SK-N-SH (cell line): ENCODE measurements at regions not wholly inside any gene's neighbourhood (a gene's known extent, or its start where the extent isn't known, plus 50 kb on each side); places are given as distances from the start of the nearest gene placed in this dataset.

Experiments
- CTCF ChIA-PET: fragments of 300-600, 350-600 bp; formaldehyde crosslinking; extraction: SDS; loops from one replicate; lab custom pipeline; 2021; lab: Yijun Ruan, JAX
- POLR2A ChIA-PET: fragments of 350-600 bp; sonication (Branson Sonifier 250); formaldehyde crosslinking; extraction: SDS; loops from one replicate; lab custom pipeline; 2020; ENCODE audit warnings: antibody characterized with exemption, inconsistent platforms; lab: Yijun Ruan, JAX
- DNase-seq: peaks from one replicate; pipeline ENCODE4 v3.0.0; 2012
- H2AFZ ChIP-seq: fragments of 200-600 bp; sonication (generic); 2 replicates; pipeline ENCODE4 v1.8.1; 2016; ENCODE audit warnings: antibody characterized with exemption, mild to moderate bottlenecking, low read depth
- H3F3A ChIP-seq: fragments of 200-600 bp; sonication (generic); replicated peaks from 2 replicates; pipeline ENCODE3; 2016; ENCODE audit warnings: antibody characterized with exemption, mild to moderate bottlenecking; ENCODE audit not compliant: insufficient read depth
- H3K27ac ChIP-seq, 2 experiments: fragments of 200-500 bp in 1 of 2; fragments of 200-600 bp in 1 of 2; sonication (Bioruptor generic) in 1 of 2; sonication (generic), shearing (Covaris generic) in 1 of 2; 2 replicates each; pipeline versions ENCODE4 v1.5.1 to v1.6.1; 2014 to 2016; ENCODE audit warnings: low read depth in 2 of 2, inconsistent platforms in 1 of 2, low read length in 1 of 2, mild to moderate bottlenecking in 1 of 2, mixed read lengths in 1 of 2
- H3K27me3 ChIP-seq: fragments of 200-600 bp; sonication (generic), shearing (Covaris generic); 2 replicates; pipeline ENCODE4 v1.6.1; 2016; ENCODE audit warnings: mixed run types; ENCODE audit not compliant: insufficient read depth
- H3K36me3 ChIP-seq, 2 experiments: fragments of 200-500 bp in 1 of 2; fragments of 200-600 bp in 1 of 2; sonication (Bioruptor generic) in 1 of 2; sonication (generic) in 1 of 2; replicated peaks in 1 of 2; 2 replicates each; pipeline versions ENCODE3 to v1.5.1; 2014 to 2016; ENCODE audit warnings: low read length in 1 of 2, mild to moderate bottlenecking in 1 of 2; ENCODE audit not compliant: insufficient read depth in 2 of 2, control insufficient read depth in 1 of 2
- H3K4me1 ChIP-seq, 2 experiments: fragments of 200-500 bp in 1 of 2; fragments of 200-600 bp in 1 of 2; sonication (Bioruptor generic) in 1 of 2; sonication (generic), shearing (Covaris generic) in 1 of 2; 2 replicates each; pipeline versions ENCODE4 v1.5.1 to v1.6.1; 2014 to 2016; ENCODE audit warnings: low read depth in 1 of 2, low read length in 1 of 2, mixed run types in 1 of 2; ENCODE audit not compliant: insufficient read depth in 2 of 2, control insufficient read depth in 1 of 2
- H3K4me2 ChIP-seq: fragments of 200-600 bp; sonication (generic), shearing (Covaris generic); 2 replicates; pipeline ENCODE4 v1.6.1; 2017; ENCODE audit warnings: mixed run types
- H3K4me3 ChIP-seq, 2 experiments: fragments of 200-500 bp in 1 of 2; fragments of 200-600 bp in 1 of 2; sonication (Bioruptor generic) in 1 of 2; sonication (generic), shearing (Covaris generic) in 1 of 2; 2 replicates each; pipeline versions ENCODE4 v1.5.1 to v1.8.1; 2014 to 2016; ENCODE audit warnings: low read depth in 2 of 2, inconsistent platforms in 1 of 2, low read length in 1 of 2, mild to moderate bottlenecking in 1 of 2, mixed read lengths in 1 of 2, moderate library complexity in 1 of 2
- H3K79me2 ChIP-seq: fragments of 200-600 bp; sonication (generic); 2 replicates; pipeline ENCODE4 v1.8.1; 2017; ENCODE audit warnings: mild to moderate bottlenecking; ENCODE audit not compliant: insufficient read depth
- H3K9ac ChIP-seq: fragments of 200-600 bp; sonication (generic); 2 replicates; pipeline ENCODE4 v1.6.1; 2017; ENCODE audit warnings: mixed run types
- H3K9me2 ChIP-seq: fragments of 200-600 bp; sonication (generic); 2 replicates; pipeline ENCODE4 v1.6.1; 2017; ENCODE audit warnings: mixed run types
- H3K9me3 ChIP-seq: fragments of 200-600 bp; sonication (generic); 2 replicates; pipeline ENCODE4 v1.6.1; 2017; ENCODE audit warnings: mixed run types, mild to moderate bottlenecking, moderate library complexity
- H4K20me1 ChIP-seq: fragments of 200-600 bp; sonication (generic); 2 replicates; pipeline ENCODE4 v1.6.1; 2017; ENCODE audit warnings: mild to moderate bottlenecking, mixed run types; ENCODE audit not compliant: insufficient read depth
- EZH2phosphoT487 ChIP-seq: fragments of 200-600 bp; sonication (generic); IDR thresholded peaks from 2 replicates; pipeline ENCODE4 v1.6.1; 2017; ENCODE audit warnings: low read depth, mixed run types, mild to moderate bottlenecking, antibody characterized with exemption, moderate library complexity, borderline replicate concordance
- FOSL2 ChIP-seq: IDR thresholded peaks from 2 replicates; pipeline ENCODE4 v1.4.0; 2012; ENCODE audit warnings: low read depth, mild to moderate bottlenecking, moderate library complexity, borderline replicate concordance
- FOXJ3 ChIP-seq: sonication (generic); formaldehyde crosslinking; IDR thresholded peaks from 2 replicates; pipeline ENCODE4 v1.5.1; 2020; ENCODE audit warnings: mild to moderate bottlenecking, missing genetic modification reagents
- FOXM1 ChIP-seq: IDR thresholded peaks from 2 replicates; pipeline ENCODE4 v1.4.0; 2012; ENCODE audit warnings: low read depth, mild to moderate bottlenecking
- GATA2 ChIP-seq: sonication (generic); formaldehyde crosslinking; IDR thresholded peaks from 2 replicates; pipeline ENCODE4 v1.5.0; 2020; ENCODE audit warnings: mild to moderate bottlenecking, missing genetic modification reagents
- JUND ChIP-seq: IDR thresholded peaks from 2 replicates; pipeline ENCODE4 v1.4.0; 2012
- MXI1 ChIP-seq: IDR thresholded peaks from 2 replicates; pipeline ENCODE4 v1.6.1; 2012; ENCODE audit warnings: mild to moderate bottlenecking, low read depth, low read length, improper control_type of control experiment
- NFIC ChIP-seq: IDR thresholded peaks from 2 replicates; pipeline ENCODE4 v1.4.0; 2012; ENCODE audit warnings: borderline replicate concordance
- NRF1 ChIP-seq: IDR thresholded peaks from 2 replicates; pipeline ENCODE4 v1.6.1; 2012; ENCODE audit warnings: low read depth, mild to moderate bottlenecking, low read length
- POLR2AphosphoS5 ChIP-seq: IDR thresholded peaks from 2 replicates; pipeline ENCODE4 v1.6.1; 2012; ENCODE audit warnings: low read depth, low read length
- RAD21 ChIP-seq: IDR thresholded peaks from 2 replicates; pipeline ENCODE4 v1.6.1; 2012; ENCODE audit warnings: mild to moderate bottlenecking, low read length
- RCOR1 ChIP-seq: fragments of 150-350 bp; IDR thresholded peaks from 2 replicates; pipeline ENCODE4 v1.6.1; 2017; ENCODE audit warnings: antibody characterized with exemption, low read length
- RFX5 ChIP-seq: IDR thresholded peaks from 2 replicates; pipeline ENCODE4 v1.6.1; 2012; ENCODE audit warnings: mild to moderate bottlenecking, improper control_type of control experiment, low read length
- SIN3A ChIP-seq: IDR thresholded peaks from 2 replicates; pipeline ENCODE4 v1.6.1; 2012; ENCODE audit warnings: low read depth, mild to moderate bottlenecking, low read length, moderate library complexity, borderline replicate concordance
- SMC3 ChIP-seq: IDR thresholded peaks from 2 replicates; pipeline ENCODE4 v1.6.1; 2012; ENCODE audit warnings: low read depth, low read length, improper control_type of control experiment
- TCF12 ChIP-seq: IDR thresholded peaks from 2 replicates; pipeline ENCODE4 v1.4.0; 2012
- USF2 ChIP-seq: fragments of 150-350 bp; IDR thresholded peaks from 2 replicates; pipeline ENCODE4 v1.6.1; 2017; ENCODE audit warnings: antibody characterized with exemption, low read length, low read depth, borderline replicate concordance
- YY1 ChIP-seq: IDR thresholded peaks from 2 replicates; pipeline ENCODE4 v1.4.0; 2012; ENCODE audit warnings: low read depth, mild to moderate bottlenecking
- ZBTB33 ChIP-seq: IDR thresholded peaks from 2 replicates; pipeline ENCODE4 v1.4.0; 2012; ENCODE audit warnings: low read depth, borderline replicate concordance
- WGBS: methylation state at CpG from one replicate; pipeline ENCODE4 v1.1.6; 2017; ENCODE audit warnings: low lambda C conversion rate; 5-methylcytosine and 5-hydroxymethylcytosine counted together
- TF ChIP-seq, protein P1 (sequence below): IDR thresholded peaks from 2 replicates; pipeline ENCODE4 v1.4.0; 2012; ENCODE audit warnings: low read depth, borderline replicate concordance

DNA sequence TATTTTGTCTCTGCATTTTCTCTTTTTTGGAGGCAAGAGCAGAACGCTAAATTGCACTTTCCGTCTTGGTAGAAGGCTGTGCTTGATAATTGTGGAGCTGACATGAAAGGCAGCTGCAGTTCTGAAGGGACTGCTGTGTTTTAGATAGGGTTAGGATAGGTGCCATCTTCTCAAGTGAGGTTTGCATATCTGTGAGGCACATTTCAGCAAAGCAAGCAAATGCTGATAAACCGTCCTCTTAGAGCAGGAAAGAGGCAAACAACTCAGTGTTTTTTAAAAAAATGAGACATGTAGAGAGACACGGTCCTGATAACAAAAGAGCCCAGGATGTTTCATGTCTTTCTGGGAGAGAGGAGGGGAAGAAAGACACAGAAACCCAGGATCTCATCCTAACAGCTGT, 217.7 kb downstream of the SOCS6 start (continued):
- no peak for TF ChIP-seq MXI1

- ChIA-PET POLR2A (no interaction called here), CTCF (no interaction called here)
- Histone ChIP-seq H3K4me3 (no peak overlapping the region), H3F3A (no peaks in the 10 kb centered on the region), H3K9me3 (no peaks in the 10 kb centered on the region), H4K20me1 (no peaks in the 10 kb centered on the region), H3K9ac (no peak overlapping the region), H3K79me2 (no peaks in the 10 kb centered on the region), H3K4me2 (no peak overlapping the region), H3K36me3 (no peaks in the 10 kb centered on the region), H3K9me2 (no peaks in the 10 kb centered on the region), H3K27ac (no peak overlapping the region), H2AFZ (no peak overlapping the region), H3K27me3 (no peaks in the 10 kb centered on the region), H3K4me1 (peaks cover 0 to 5% of the 10 kb centered on the region in 2 experiments; a peak in 2 of 4 replicates)
- 73% methylated on average over 1 of the region's 1 CpG for WGBS
- no peak for DNase-seq
- TF ChIP-seq SMC3, result no peak
- TF ChIP-seq EZH2phosphoT487, result no peak
- TF ChIP-seq RFX5, result no peak
- TF ChIP-seq POLR2AphosphoS5, result no peak
- no peak for TF ChIP-seq NFIC
- TF ChIP-seq JUND, result no peak
- TF ChIP-seq TCF12, result no peak
- TF ChIP-seq RCOR1, result no peak
- no peak for TF ChIP-seq SIN3A
These were observed 214.2 kb downstream of the SOCS6 start for GRCh38 chr18:70503060-70503459.

DNA sequence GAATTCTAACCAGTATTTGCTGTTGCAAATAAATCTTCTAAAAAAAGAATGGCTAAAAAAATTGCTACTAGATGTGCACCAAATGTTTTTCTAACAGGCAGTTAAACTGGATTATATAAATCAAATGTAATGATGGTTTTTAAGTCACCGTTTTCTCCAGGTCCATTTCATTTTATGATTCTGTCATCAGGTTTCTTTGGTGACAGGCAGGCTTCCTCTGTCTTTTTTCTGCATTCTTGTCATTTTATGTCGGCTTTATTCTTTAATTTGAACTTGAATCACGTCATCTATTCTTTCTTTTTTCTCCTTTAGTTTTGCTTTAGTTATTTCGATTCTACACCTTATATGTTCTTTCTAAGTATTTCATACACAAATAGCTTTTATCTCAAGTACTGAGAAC, 212.5 kb downstream of the SOCS6 start:
- Histone ChIP-seq H3K9ac (no peak overlapping the region), H3K79me2 (no peaks in the 10 kb centered on the region), H3K27ac (no peak overlapping the region), H3K4me1 (peaks cover 3 to 5% of the 10 kb centered on the region in 2 experiments; a peak in 3 of 4 replicates), H3K4me2 (no peak overlapping the region), H3K27me3 (no peaks in the 10 kb centered on the region), H3K36me3 (no peaks in the 10 kb centered on the region), H4K20me1 (no peaks in the 10 kb centered on the region), H3K9me3 (no peaks in the 10 kb centered on the region), H3K4me3 (no peak overlapping the region), H3F3A (no peaks in the 10 kb centered on the region), H2AFZ (no peak overlapping the region), H3K9me2 (no peaks in the 10 kb centered on the region)
- ChIA-PET POLR2A (no interaction called here), CTCF (interaction anchor here (2.5 kb wide), 1 partner anchor 10 kb away, joined by 23 read pairs; no protein-coding TSS in a partner anchor)
- no peak for DNase-seq
- 56% methylated on average over 4 of the region's 4 CpGs for WGBS
- TF ChIP-seq GATA2 (CRISPR knock-in tag) (no peak), FOXM1 (no peak), YY1 (no peak), RAD21 (no peak), NRF1 (no peak), RCOR1 (no peak), EZH2phosphoT487 (no peak), FOSL2 (no peak), MXI1 (no peak), USF2 (no peak), ZBTB33 (no peak), JUND (no peak), FOXJ3 (CRISPR knock-in tag) (no peak), RFX5 (no peak)
- TF ChIP-seq, protein P1, sequence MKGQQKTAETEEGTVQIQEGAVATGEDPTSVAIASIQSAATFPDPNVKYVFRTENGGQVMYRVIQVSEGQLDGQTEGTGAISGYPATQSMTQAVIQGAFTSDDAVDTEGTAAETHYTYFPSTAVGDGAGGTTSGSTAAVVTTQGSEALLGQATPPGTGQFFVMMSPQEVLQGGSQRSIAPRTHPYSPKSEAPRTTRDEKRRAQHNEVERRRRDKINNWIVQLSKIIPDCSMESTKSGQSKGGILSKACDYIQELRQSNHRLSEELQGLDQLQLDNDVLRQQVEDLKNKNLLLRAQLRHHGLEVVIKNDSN, result no peak
